ENCODE measurements at regions not wholly inside any gene's neighbourhood (a gene's known extent, or its start where the extent isn't known, plus 50 kb on each side); places are given as distances from the start of the nearest gene placed in this dataset.

DNA sequence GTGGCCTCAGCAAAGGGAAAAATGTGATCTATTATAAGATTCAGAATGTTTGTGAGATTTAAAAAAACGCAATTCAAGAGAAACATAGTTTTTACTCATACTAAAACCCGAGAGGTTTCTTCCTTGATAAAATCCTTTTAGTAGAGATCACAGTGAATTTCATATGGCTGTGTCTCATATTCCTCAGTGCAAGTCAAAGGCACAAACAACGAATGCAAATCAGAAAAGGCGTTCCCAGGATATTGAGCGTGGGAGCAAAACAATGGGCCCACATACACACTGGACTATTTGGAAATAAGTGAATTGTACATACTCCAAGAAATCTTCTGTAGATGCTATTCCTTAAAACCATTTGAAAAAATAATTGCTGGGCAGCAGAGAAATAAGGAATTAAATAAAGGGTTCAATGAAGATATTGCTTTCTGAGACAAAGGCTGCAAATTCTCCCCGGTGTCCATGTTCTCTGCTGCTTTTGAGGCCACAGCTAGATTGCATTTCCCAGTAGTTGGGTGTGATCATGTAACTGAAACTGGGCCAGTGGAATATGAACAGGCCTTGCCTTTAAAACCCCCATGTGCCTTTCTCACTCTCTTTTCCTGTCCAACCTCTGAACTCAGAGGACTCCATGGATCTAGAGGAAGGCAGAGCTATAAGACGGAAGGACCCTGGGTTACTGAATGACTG lies 144.6 kb upstream of the TBL1XR1 start:
- TF ChIP-seq, protein P1, sequence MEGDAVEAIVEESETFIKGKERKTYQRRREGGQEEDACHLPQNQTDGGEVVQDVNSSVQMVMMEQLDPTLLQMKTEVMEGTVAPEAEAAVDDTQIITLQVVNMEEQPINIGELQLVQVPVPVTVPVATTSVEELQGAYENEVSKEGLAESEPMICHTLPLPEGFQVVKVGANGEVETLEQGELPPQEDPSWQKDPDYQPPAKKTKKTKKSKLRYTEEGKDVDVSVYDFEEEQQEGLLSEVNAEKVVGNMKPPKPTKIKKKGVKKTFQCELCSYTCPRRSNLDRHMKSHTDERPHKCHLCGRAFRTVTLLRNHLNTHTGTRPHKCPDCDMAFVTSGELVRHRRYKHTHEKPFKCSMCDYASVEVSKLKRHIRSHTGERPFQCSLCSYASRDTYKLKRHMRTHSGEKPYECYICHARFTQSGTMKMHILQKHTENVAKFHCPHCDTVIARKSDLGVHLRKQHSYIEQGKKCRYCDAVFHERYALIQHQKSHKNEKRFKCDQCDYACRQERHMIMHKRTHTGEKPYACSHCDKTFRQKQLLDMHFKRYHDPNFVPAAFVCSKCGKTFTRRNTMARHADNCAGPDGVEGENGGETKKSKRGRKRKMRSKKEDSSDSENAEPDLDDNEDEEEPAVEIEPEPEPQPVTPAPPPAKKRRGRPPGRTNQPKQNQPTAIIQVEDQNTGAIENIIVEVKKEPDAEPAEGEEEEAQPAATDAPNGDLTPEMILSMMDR (IDR thresholded peaks at IDR 0.05) = no peak
- Histone ChIP-seq H3K4me3 (no peak overlapping the region), H3K36me3 (ENCODE audit: insufficient read depth in 1 of 2, low read depth in 1 of 2) (no peaks in the 10 kb centered on the region), H3K9me3 (no peaks in the 10 kb centered on the region), H3K27ac (no peak overlapping the region), H3K4me1 (peaks cover 36% of the 10 kb centered on the region), H3K27me3 (ENCODE audit: insufficient read depth in 3 of 3, low read length in 2 of 3) (no peaks in the 10 kb centered on the region)
- ATAC-seq (no peak), DNase-seq (no peak)
- intact Hi-C loops (cut with DNase I) = loop anchor here in 1 of 2 donors (10.0 kb wide), 1 partner anchor 387 kb away; no protein-coding TSS in a partner anchor
- 70 to 77% (median 77%) methylated on average over 7 of the region's 7 CpGs for WGBS, 3 donors

DNA sequence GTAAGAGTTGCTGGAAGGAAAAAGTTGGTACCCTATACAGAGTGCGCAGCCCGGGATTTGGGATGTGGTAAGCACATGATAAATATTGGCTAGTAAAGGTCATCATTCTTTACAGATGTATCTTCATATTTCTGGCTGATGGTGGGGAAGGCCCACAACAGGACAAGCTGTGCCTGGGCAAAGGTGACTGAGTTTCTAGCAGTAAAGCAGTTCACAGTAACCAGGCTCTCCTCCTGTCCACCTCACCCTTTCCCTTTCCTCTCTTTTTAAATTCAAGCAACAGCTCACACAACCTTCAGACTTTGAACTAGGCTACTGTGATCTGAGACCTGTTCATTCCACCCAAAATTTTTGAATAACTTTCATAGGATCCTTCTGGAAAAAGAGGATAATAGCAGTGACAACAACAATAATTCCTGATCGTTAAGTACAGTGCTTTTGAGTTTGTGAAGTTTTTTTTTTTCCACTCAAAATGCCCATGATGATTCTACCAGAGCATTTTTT lies 145.9 kb upstream of the TBL1XR1 start:
- H3K27me3 ChIP-seq (ENCODE audit: insufficient read depth in 3 of 3, low read length in 2 of 3) = no peaks in the 10 kb centered on the region
- no peak overlapping the region for H3K4me3 ChIP-seq
- H3K9me3 ChIP-seq = no peaks in the 10 kb centered on the region
- ATAC-seq (no peak), DNase-seq (no peak)
- H3K4me1 ChIP-seq = peaks cover 25% of the 10 kb centered on the region
- no peaks in the 10 kb centered on the region for H3K36me3 ChIP-seq (ENCODE audit: insufficient read depth in 1 of 2, low read depth in 1 of 2)
- H3K27ac ChIP-seq = peak overlapping the region; percentile 19
- TF ChIP-seq, protein P1 (IDR thresholded peaks at IDR 0.05) = no peak
- WGBS, 3 donors = 90 to 95% (median 90%) methylated on average over 3 of the region's 3 CpGs
- intact Hi-C loops (cut with DNase I) = loop anchor here in 1 of 2 donors (10.0 kb wide), 1 partner anchor 388 kb away; no protein-coding TSS in a partner anchor

GRCh38 chr3:177345049-177345972 lies 148.0 kb upstream of the TBL1XR1 start:
- TF ChIP-seq, protein P1 (IDR thresholded peaks at IDR 0.05) = no peak

GRCh38 chr3:177345973-177346503 lies 148.8 kb upstream of the TBL1XR1 start:
- H3K36me3 ChIP-seq (ENCODE audit: insufficient read depth in 1 of 2, low read depth in 1 of 2) = no peaks in the 10 kb centered on the region
- no peak overlapping the region for H3K4me3 ChIP-seq
- no peaks in the 10 kb centered on the region for H3K9me3 ChIP-seq
- DNase-seq = no peak
- H3K27ac ChIP-seq = peak overlapping the region; percentile 95
- H3K4me1 ChIP-seq = peaks cover 25% of the 10 kb centered on the region
- TF ChIP-seq, protein P1 (IDR thresholded peaks at IDR 0.05) = no peak
- no peaks in the 10 kb centered on the region for H3K27me3 ChIP-seq (ENCODE audit: insufficient read depth in 3 of 3, low read length in 2 of 3)
- intact Hi-C loops (cut with DNase I) = loop anchor here in 1 of 2 donors (2.0 to 10.0 kb wide), 2 partner anchors 13 to 391 kb away; no protein-coding TSS in a partner anchor
- peak in 1 of 4 donors; percentile 15 for ATAC-seq

More at GRCh38 chr3:177345049-177345972, 148.0 kb upstream of the TBL1XR1 start:
- WGBS, 3 donors = 5 to 7% (median 6%) methylated on average over 12 of the region's 12 CpGs
- Histone ChIP-seq H3K9me3 (no peaks in the 10 kb centered on the region), H3K27ac (peak overlapping the region; percentile 95), H3K27me3 (ENCODE audit: insufficient read depth in 3 of 3, low read length in 2 of 3) (no peaks in the 10 kb centered on the region), H3K4me3 (peak overlapping the region; percentile 46), H3K36me3 (ENCODE audit: insufficient read depth in 1 of 2, low read depth in 1 of 2) (no peaks in the 10 kb centered on the region), H3K4me1 (peaks cover 25% of the 10 kb centered on the region)
- ATAC-seq (peak; percentile 97 to 99 (median 97)), DNase-seq (peak; percentile 86 to 94)
- intact Hi-C loops (cut with DNase I) = loop anchor here in 1 of 2 donors (2.0 to 10.0 kb wide), 2 partner anchors 13 to 391 kb away; no protein-coding TSS in a partner anchor
